ENCODE measurements at regions not wholly inside any gene's neighbourhood (a gene's known extent, or its start where the extent isn't known, plus 50 kb on each side); places are given as distances from the start of the nearest gene placed in this dataset.

DNA sequence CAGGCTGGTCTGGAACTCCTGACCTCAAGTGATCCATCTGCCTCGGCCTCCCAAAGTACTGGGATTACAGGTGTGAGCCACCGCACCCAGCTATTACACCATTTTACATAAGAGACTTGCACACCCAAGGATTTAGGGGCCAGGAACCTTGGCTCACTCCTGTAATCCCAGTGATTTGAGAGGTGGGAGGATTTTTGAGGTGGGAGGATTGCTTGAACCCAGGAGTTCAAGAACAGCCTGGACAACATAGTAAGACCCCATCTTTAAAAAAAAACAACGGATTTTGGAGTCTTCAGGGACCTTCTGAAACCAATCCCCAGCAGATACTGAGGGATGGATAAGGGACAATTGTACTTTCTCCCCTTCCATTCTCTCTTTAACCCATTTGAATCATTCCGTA is 55.3 kb upstream of the PIM1 start:
- no peak for TF ChIP-seq POLR2A (IDR thresholded peaks at IDR 0.05)
- TF ChIP-seq, protein P1, sequence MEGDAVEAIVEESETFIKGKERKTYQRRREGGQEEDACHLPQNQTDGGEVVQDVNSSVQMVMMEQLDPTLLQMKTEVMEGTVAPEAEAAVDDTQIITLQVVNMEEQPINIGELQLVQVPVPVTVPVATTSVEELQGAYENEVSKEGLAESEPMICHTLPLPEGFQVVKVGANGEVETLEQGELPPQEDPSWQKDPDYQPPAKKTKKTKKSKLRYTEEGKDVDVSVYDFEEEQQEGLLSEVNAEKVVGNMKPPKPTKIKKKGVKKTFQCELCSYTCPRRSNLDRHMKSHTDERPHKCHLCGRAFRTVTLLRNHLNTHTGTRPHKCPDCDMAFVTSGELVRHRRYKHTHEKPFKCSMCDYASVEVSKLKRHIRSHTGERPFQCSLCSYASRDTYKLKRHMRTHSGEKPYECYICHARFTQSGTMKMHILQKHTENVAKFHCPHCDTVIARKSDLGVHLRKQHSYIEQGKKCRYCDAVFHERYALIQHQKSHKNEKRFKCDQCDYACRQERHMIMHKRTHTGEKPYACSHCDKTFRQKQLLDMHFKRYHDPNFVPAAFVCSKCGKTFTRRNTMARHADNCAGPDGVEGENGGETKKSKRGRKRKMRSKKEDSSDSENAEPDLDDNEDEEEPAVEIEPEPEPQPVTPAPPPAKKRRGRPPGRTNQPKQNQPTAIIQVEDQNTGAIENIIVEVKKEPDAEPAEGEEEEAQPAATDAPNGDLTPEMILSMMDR (IDR thresholded peaks at IDR 0.05): no peak
